HG03095 (cell line): ENCODE measurements at regions not wholly inside any gene's neighbourhood (a gene's known extent, or its start where the extent isn't known, plus 50 kb on each side); places are given as distances from the start of the nearest gene placed in this dataset.
"Not testable (repeated sequence)": the region's sequence is repeated elsewhere in the genome, so short reads cannot be mapped to it uniquely, and the experiment has no call there.

ENCODE experiments used
- ATAC-seq: cut with Tn5 transposase; IDR thresholded peaks from one replicate; pipeline ENCODE4 v1.9.1; 2021; ENCODE audit warnings: moderate library complexity; ENCODE audit not compliant: unreplicated experiment

DNA sequence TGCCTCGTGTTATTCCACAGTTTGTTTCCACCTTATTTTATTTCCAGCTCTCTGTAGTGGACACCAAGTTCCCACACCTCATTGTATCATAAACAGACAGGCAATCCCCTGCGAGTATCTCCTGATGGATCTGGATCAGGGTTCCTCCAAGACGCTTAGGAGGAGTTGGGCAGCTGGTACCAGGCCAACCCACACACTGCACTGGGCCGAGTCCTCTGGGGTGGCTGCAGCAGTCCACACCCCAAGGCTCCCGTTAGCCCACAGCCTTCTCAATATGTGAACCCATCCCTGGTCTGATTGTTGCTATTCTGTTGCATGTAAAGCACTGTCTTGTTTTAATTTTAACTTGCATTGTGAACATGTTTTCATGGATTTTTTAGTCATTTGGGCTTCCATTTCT lies 178.8 kb upstream of the RAB6C start:
- ATAC-seq = no peak

DNA sequence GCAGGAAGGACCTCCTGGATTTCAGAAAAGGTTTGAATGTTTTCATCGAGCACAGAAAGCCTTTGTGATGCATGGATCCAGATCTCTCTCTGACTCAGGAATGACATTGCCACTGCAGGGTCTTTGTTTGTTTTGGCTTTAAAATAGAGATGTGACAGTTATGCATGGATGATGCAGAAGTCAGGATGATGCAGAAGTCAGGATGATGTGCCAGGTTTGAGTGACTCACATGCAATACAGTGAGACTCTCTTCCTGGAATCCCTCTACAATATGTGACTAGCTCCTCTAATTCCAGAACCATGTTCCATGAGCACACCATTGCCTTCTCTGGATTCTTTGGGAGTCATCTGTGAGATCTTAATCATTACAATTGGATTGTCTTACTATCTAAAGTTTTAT lies 177.9 kb upstream of the RAB6C start:
- ATAC-seq = no peak

GRCh38 chr2:129802290-129802689 lies 177.2 kb upstream of the RAB6C start:
- ATAC-seq = no peak

GRCh38 chr2:129803032-129803431 lies 176.4 kb upstream of the RAB6C start:
- no peak for ATAC-seq

- no peak for ATAC-seq
Measured at GRCh38 chr2:129803871-129804270, 175.6 kb upstream of the RAB6C start.

GRCh38 chr2:129805899-129806298 lies 173.6 kb upstream of the RAB6C start:
- no peak for ATAC-seq

DNA sequence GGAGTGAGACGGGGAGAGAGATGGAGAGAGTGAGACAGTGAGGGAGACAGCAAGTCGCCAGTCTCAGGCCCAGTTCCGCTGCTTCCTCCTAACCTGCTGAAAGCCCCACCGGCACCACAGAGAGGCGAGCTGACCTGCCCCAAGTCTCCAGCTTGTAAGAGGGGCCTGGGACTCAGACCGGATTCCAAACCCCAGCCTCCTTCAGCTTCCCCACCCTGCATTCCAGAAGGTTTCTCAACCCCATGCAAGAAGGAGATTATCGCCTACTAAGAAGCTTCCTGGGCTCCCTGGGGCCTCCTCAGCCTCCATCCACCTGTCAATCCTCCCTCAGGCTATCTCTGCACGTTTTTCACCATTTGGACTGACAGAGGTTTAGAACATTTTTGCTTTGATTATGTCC lies 173.1 kb upstream of the RAB6C start:
- no peak for ATAC-seq

- no peak for ATAC-seq
Measured at GRCh38 chr2:129806990-129807389, 172.5 kb upstream of the RAB6C start.

DNA sequence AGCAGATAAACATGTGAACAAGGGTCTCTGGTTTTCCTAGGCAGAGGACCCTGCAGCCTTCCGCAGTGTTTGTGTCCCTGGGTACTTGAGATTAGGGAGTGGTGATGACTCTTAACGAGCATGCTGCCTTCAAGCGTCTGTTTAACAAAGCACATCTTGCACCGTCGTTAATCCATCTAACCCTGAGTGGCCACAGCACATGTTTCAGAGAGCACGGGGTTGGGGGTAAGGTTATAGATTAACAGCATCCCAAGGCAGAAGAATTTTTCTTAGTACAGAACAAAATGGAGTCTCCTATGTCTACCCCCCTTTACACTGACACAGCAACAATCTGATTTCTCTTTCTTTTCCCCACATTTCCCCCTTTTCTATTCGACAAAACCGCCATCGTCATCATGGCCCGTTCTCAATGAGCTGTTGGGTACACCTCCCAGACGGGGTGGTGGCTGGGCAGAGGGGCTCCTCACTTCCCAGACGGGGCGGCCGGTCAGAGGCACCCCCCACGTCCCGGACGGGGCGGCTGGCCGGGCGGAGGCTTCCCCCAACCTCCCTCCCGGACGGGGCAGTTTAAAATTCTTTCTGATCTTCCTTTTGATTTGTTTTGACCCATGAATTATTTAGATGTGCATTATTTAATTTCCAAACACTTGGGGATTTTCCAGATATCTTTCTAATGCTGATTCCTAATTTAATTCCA lies 171.7 kb upstream of the RAB6C start:
- not testable (repeated sequence) for ATAC-seq

GRCh38 chr2:129810521-129810920 lies 168.9 kb upstream of the RAB6C start:
- ATAC-seq = no peak

DNA sequence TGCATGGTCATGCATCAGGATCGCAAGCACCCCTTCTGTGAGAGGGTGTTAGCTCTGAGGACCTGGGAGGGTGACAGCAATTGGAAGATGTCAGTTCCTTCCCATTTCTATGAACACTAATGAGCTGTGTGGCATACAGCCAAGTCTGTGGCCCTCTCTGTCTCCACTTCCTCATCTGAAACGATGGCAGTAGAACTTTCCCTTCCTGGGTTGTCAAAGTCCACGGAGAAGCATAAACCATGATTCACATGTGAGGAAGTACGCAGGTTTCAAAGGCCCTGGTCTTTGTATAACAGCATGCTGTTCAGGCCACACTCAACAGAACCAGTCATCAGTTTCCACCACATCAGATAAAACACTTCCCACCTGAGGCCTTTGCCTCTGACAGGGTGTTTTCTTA lies 167.4 kb upstream of the RAB6C start:
- no peak for ATAC-seq

GRCh38 chr2:129812654-129813053 lies 166.8 kb upstream of the RAB6C start:
- ATAC-seq = no peak

- ATAC-seq = no peak
Measured at GRCh38 chr2:129813404-129813803, 166.1 kb upstream of the RAB6C start.

DNA sequence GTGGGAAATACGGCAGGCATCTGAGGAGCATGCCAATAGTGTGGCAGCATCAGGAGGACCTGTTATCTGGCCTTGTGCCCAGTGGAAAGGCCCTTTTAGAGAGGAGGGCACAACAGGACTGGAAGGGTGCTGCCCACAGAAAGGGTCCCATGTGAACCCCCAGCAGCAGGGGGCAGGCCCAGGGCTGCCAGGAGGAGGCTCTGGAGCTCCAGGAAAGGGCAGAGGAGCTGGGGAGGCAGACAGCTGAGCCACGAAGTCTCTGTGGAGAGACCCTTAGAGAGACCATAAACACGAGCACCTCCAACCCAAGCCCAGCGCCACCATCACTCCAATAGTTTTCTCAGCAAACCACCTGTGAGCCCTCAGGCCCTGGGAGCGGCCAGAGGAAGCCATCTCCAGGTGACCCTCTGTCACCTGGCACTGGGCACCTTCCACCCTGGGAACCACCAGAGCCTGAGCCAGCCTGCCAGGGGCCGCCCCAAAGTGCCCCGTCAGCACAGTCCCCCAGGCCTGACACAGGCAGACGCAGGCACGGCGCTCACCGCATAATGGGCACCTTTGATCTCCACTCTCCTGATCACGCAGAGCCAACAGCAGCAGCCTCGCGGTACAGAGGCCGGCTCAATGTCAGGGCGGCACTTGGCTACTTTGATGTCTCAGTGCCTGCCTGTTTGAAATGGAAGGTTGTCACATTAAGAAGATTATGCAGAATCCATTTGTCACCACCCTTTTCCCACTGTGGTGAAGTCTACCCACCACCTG lies 162.5 kb upstream of the RAB6C start:
- ATAC-seq = no peak

DNA sequence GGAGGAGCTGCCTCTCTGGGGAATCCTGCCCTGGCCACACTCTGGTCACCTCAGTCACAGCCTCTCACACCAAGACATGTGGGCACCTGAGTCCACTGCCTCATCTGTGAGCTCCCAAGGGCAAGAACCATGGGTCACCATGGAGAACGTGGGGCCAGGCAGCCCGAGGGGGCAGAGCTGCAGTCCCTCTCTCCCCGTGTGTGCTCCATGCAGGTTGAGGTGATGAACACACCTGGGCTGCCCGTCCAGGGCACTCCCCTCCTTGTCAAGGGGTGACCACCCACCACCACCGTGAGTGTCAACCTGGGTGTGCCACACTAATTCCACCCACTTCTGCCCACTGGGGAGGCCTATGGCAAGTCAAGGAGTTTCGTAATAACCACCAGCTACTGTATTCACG lies 159.6 kb upstream of the RAB6C start:
- no peak for ATAC-seq

DNA sequence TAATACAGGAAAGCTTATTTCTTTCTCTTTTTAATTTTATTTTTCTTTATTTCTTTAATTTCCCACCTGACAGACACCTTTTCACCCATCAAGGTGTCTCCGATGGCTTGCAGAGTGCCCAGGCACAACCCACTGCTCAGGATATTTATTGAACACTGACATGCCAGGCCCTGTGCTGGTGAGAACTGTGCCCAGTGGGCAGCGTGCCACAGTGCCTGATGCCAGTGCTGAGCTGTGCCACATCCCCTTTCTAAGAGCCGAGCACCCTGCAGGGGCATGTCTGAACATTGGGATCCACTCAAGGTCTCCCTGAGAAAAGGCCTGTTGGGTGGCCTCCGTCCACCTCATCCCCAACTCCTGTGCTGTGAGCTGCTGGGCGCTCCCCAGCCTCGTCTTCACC lies 158.6 kb upstream of the RAB6C start:
- ATAC-seq = no peak

DNA sequence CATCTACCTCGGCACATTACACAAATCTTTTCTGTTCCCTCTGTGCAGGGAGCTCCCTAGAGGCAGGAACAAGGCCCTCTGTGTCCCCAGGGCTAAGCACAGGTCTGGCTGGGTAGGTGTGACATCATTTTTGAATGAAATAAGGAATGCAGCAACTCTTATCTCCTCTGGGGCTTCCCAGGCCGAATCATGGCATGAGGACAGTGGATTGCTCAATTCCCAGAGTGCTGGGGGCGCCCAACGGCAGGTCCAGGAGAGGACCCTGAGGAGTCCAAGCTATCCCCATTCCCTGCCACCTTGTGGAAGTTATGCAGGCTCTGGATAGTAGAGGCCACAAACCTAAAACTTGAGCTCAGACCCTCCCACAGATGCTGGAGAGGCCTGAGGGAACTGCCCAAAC lies 158.0 kb upstream of the RAB6C start:
- no peak for ATAC-seq

DNA sequence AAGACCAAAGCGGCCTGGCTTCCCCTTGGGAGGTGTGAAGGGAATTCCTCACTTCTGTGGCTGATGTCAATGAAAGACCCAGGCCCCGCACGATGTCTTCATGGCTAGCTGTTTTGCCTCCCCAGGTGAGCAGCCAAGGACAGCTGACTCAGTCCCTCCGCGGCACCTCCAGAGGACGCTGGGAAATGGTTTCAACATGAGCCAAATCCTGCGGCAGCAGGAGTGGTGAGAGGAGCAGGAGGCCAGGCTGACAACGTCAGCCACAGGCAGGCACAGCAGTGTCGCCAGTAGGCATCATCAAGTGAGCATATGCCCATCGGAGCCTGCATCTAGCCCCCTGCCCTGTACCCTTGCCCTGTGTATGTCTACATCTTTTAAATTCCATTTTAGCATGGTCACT lies 156.4 kb upstream of the RAB6C start:
- ATAC-seq = no peak

DNA sequence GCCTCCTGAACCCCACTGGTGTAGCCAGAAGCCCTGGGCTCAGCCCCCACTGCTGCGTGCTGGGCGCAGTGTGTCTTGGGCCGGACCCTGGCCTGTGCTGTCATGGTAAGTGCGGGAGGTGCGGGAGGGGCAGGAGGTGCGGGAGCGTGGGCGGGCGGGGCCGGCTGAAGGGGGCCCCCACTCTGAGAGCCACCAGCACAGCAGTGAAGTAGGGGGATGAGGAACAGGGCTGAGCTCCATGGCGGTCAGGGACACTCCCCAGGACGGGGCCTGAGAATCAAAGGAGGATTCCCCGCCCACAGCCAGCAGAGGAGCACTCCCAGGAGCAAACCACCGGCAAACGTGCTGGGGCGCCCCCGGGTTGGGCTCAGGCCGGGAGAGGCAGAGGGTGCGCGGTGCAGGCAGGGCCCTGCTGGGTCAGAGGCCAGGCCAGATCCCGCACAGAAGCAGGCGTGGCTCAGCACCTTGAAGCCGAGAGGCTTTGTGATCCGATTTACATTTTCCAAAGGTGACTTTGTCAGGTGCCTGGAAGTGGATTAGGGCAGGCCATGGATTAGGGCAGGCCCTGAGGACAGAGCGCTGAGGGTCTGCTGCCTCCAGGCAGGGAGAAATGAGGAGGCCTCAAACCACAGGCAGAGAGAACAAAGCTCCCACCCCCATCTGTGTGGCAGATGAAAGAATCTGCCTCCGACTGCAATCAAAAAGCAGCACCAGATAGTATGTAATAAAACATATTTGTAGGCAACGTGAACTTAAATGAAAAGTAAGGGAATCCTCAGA lies 152.0 kb upstream of the RAB6C start:
- ATAC-seq = no peak

DNA sequence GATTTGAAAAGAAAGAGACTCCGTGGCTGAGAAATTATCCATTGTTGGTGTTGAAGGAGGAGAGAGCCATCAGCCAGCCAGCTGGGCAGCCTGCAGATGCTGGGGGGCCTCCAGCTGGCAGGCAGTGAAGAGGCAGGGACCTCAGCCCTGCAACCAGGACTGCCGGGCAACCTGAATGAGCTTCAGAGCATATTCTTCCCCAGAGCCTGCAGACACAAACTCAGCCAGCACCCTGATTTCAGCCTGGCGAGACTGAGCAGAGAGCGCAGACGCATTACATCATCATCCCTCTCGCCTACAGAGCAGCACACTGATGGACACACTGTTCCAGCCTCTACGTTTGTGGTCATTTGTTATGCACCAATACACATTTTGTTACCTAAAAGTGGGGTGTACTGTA lies 150.7 kb upstream of the RAB6C start:
- ATAC-seq = no peak

DNA sequence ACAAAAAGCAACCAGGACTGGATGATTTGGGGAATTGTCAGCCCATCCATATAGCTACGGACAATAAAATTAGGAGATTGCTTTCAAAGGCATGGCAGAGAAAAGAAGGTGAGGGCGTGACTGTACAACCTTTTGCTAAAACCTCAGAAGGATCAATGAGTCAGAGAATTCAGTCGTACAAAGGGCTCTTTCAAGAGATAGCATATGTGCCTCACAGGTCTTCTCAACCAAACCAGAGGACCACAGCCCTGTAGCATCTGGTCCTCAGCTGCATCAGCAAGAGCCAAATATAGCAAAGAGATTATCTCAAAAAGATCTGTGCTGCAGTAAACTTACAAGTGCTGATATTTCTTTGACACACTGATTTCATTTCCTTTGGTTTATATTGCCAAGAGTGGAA lies 149.9 kb upstream of the RAB6C start:
- ATAC-seq = no peak

DNA sequence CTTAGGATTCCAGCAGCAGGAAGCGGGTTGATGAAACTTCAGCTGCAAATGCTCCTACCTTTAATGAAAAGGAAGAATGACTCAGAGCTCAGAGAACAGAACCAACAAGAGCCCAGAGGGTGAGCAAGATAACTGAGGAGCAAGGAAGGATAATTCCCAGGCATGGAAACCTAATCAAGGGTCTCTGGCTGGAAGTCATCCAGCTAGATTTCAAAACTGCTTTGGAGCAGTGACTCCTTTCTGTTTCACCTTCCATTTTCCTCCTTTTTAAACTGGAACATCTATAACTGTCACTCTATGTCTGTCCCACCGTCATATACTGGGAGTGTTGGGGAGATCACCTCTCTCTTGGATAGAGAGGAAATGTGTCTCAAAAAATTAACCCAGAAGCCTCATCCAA lies 148.4 kb upstream of the RAB6C start:
- ATAC-seq = no peak
